Jurkat, Clone E6-1 (cell line): ENCODE measurements at regions not wholly inside any gene's neighbourhood (a gene's known extent, or its start where the extent isn't known, plus 50 kb on each side); places are given as distances from the start of the nearest gene placed in this dataset.
"Not testable (repeated sequence)": the region's sequence is repeated elsewhere in the genome, so short reads cannot be mapped to it uniquely, and the experiment has no call there.

Experiments
- DNase-seq: peaks from one replicate; pipeline ENCODE4 v3.0.0-alpha.2; 2011; ENCODE audit warnings: low read depth, low spot score
- H3K4me3 ChIP-seq: 2 replicates; pipeline ENCODE4 v1.5.1; 2011; ENCODE audit warnings: mild to moderate bottlenecking, low read length, control low read depth, moderate library complexity

- DNase-seq = no peak
- H3K4me3 ChIP-seq = no peak overlapping the region
Measured at GRCh38 chr16:88303405-88303804, 79.4 kb upstream of the ZNF469 start.

GRCh38 chr16:88303890-88304819 lies 78.6 kb upstream of the ZNF469 start:
- no peak for DNase-seq
- H3K4me3 ChIP-seq = no peak overlapping the region

DNA sequence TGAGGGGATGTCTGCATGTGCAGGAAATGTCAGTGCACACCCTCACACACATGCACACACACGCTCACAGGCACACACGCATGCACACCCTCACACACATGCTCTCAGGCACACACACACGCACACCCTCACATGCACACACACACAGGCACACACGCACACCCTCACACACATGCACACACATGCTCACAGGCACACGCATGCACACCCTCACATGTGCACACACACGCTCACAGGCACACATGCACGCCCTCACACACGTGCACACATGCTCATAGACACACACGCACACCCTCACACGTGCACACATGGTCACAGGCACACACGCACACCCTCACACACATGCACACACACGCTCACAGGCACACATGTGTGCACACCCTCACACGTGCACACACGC lies 77.6 kb upstream of the ZNF469 start:
- no peak overlapping the region for H3K4me3 ChIP-seq

DNA sequence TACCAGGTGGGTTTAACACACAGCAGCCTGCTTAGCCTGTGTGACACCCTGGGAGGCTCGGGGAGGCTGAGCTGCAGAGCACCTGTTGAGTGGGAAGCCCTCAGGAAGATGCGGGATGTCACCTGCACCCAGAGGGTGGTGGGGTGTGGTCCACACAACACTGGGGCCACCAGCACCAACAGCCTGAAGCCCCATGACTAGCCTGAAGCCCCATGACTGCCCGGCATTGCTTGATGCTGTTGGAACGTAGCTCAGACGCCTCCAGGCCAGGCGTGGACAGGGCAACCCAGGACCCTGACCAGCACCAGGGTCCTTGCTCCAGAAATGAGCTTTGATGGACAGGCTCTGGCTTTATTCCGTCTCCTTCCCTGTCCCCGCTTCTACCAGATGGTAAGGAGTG lies 76.3 kb upstream of the ZNF469 start:
- DNase-seq = no peak
- no peak overlapping the region for H3K4me3 ChIP-seq

More for the DNA sequence above, 77.6 kb upstream of the ZNF469 start:
- no peak for DNase-seq

DNA sequence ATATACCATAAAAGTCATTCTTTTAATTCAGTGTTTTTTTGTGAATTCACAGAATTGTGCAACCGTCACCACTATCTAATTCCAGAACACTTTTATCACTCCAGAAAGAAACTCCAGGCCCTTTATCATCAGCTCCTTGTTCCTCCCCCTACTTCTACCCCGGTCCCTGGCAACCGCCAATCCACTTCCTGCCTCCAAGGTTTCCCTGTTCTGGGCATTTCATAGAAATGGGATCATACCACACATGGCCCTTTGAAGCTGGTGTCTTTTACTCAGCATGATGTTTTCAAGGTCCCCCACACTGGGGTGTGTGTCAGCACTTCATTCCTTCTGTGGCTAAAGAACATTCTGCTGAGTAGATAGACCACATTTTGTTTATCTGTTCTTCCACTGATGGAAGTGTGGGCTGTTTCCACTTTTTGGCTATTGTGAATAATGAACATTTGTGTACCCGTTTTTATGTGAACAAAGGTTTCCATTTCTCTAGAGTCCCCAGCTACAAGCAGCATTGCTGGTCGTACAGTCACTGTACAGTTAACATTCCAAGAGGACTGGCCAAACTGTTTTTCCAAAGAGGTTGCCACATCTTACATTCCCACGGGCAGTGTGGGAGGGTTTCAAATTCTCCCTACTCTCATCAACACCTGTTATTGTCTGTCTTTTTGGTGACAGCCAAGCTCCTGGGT lies 75.8 kb upstream of the ZNF469 start:
- no peak overlapping the region for H3K4me3 ChIP-seq
- no peak for DNase-seq

- no peak for DNase-seq
- H3K4me3 ChIP-seq = no peak overlapping the region
Measured at GRCh38 chr16:88308441-88309173, 74.2 kb upstream of the ZNF469 start.

DNA sequence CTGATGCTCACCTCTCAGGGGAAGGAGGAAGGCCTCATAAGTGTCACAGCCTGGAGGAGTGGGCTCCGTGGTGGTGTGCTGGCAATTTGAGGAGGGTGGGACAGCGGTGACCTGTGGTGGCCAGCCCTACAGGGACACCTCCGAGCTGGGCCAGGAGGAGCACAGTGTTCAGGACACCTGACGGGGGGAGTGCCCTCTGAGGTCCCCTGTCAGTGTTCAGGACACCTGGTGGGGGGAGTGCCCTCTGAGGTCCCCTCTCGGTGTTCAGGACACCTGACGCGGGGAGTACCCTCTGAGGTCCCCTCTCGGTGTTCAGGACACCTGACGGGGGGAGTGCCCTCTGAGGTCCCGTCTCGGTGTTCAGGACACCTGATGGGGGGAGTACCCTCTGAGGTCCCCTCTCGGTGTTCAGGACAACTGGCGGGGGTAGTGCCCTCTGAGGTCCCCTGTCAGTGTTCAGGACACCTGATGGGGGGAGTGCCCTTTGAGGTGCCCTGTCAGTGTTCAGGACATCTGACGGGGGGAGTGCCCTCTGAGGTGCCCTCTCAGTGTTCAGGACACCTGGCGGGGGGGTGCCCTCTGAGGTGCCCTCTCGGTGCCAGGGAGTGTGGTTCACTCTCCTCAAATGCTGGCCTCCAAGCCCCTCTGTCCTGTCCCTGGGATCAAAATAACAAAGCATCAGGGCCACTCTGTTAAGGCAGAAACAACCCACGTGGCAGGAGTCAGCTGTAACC lies 73.4 kb upstream of the ZNF469 start:
- H3K4me3 ChIP-seq = no peak overlapping the region

GRCh38 chr16:88309908-88310265 lies 72.9 kb upstream of the ZNF469 start:
- DNase-seq = no peak
- H3K4me3 ChIP-seq = no peak overlapping the region

More for the DNA sequence above, 73.4 kb upstream of the ZNF469 start:
- DNase-seq = no peak

DNA sequence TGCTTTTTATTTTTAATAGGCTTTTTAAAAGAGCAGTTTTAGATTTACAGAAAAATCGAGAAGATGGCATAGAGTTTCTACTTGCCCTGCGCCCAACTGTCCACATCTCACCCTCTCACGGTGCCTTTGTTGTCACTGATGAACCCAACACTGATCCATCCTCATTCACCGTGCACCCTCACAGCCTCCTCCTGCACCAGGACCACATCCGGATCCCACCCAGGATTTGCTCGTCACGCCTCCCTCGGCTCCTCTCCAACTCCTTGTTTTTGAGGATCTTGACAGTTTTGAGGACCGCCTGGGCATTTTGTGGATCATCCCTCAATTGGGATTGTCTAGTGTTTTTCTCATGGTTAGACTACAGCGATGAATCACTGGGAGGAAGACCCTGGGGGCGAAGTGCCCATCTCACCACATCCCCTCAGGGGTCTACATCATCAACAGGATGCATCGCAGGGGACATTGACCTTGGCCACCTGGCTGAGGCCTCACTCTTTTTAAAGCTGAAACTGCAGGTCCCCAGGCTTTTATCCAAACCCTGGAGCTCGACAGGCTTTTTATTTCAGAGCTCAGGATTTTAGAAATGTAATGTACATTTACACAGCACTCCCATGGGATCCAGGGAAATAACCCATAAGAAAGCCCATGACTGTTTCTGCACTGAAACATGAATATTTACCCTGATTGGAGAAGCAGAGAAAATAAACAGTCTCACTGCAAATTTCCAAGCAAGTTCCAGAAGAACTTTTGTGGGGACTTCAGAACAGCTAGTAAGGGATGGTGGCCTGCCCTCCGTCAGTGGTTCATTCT lies 71.8 kb upstream of the ZNF469 start:
- H3K4me3 ChIP-seq = no peak overlapping the region
- no peak for DNase-seq

GRCh38 chr16:88311860-88312259 lies 70.9 kb upstream of the ZNF469 start:
- H3K4me3 ChIP-seq, DNase-seq: not testable (repeated sequence)

DNA sequence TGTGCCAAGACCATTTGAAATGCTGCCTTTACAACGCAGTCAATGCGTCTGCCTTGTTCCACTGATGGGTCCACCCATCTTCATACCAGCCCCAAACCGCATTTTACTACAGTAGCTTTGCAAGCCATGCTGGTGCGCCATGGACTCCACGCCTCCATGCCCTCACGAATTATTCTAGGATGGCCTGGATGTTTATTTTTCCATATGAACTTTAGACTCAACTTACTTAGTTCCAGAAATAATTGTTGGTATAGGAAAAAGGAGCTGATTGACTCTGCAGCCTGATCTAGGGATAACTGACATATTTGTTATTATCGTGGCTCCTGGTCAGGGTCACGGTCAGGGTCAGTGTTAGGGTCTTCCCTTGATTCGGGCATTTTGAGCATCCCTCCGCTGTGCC lies 70.0 kb upstream of the ZNF469 start:
- no peak overlapping the region for H3K4me3 ChIP-seq
- no peak for DNase-seq

DNA sequence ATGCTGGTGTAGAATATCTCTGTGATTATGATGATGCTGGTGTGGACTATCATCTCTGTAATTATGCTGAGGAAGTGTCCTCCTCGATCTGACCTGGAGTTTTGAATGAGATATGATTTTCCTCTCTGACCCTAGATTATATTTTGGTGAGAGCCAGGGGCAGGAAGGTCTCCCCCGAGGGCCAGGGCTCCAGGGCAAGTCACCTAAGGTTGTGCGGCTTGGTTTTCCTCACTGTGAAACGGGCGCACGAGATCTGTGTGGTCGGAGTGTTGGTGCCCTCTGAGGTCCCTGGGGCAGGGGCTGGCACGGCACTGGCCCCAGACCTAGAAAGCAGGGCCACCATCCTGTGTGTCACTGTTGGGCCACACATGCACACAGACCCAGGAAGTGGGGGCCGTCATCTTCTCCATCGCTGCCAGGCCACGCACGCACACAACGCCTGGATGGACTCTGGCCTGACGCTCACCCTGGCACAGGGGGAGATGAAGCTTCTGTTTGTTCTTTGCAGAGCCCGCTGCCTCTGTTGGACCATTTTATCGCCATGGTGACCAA lies 67.7 kb upstream of the ZNF469 start:
- H3K4me3 ChIP-seq = no peak overlapping the region
- no peak for DNase-seq

- no peak for DNase-seq
- H3K4me3 ChIP-seq = no peak overlapping the region
Measured at GRCh38 chr16:88315543-88316105, 67.1 kb upstream of the ZNF469 start.

DNA sequence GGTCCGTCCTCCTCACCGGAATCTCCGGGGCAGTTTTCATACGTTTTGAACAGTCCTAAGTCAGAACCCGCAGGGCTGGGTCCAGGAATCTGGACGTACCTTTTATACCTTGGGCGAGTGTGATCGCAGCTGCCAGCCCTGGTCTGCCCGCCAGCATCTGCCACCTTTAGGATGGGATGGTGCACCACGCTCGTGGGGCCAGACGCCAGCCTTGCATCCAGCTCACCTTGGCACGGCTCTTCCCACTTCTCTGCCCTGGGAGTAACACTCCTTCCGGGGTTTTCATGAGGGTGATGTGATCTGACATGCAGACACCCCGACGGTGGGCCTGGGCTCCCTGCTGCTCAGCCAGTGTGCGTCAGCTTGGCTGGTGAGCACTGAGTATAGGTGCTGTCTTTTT lies 66.6 kb upstream of the ZNF469 start:
- H3K4me3 ChIP-seq = no peak overlapping the region
- DNase-seq = no peak

- DNase-seq = no peak
- no peak overlapping the region for H3K4me3 ChIP-seq
Measured at GRCh38 chr16:88316941-88317612, 65.7 kb upstream of the ZNF469 start.

DNA sequence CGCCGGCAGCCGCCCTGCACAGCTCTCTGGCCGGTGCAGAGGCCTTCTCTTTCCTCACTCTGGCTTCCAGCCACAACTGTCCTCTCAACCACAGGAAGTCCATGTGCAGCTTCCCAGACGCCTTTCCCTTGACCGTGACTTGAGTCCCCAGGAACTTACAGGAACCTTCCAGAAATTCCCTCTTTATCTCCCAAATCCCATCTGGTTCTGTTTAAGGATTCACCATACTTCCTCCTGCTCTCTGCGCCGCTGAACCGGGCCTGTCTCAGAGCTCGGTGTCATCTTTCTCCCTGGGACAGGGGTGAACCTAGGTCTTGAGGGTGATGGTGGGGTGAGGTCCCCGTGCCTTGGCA lies 65.2 kb upstream of the ZNF469 start:
- no peak overlapping the region for H3K4me3 ChIP-seq
- no peak for DNase-seq

GRCh38 chr16:88318051-88318450 lies 64.7 kb upstream of the ZNF469 start:
- no peak overlapping the region for H3K4me3 ChIP-seq

More at GRCh38 chr16:88318051-88318450, 64.7 kb upstream of the ZNF469 start:
- no peak for DNase-seq
